IMR-90 (cell line): ENCODE measurements at regions not wholly inside any gene's neighbourhood (a gene's known extent, or its start where the extent isn't known, plus 50 kb on each side); places are given as distances from the start of the nearest gene placed in this dataset.

Experiments
- ATAC-seq: fragments of 200-7000 bp; cut with Tn5 transposase; 2 replicates; pipeline ENCODE4 v1.9.1; 2020; ENCODE audit warnings: low read depth, mild to moderate bottlenecking, moderate library complexity
- BruUV-seq: library from RNA; stranded (reverse); fragments of 400-500 nt; replicated peaks from 2 replicates; lab custom pipeline; 2021; lab: Mats Ljungman, UMichigan
- CTCF ChIA-PET: fragments of 300-600 bp; formaldehyde crosslinking; extraction: SDS; loops from one replicate; lab custom pipeline; 2021; ENCODE audit warnings: antibody characterized with exemption; lab: Yijun Ruan, JAX
- POLR2A ChIA-PET: fragments of 300-600 bp; sonication (Branson Sonifier 250); formaldehyde crosslinking; loops from one replicate; lab custom pipeline; 2022; ENCODE audit warnings: antibody characterized with exemption; ENCODE audit not compliant: unreplicated experiment; lab: Charles Lee
- DNase-seq: peaks from one replicate; pipeline ENCODE4 v3.0.0; 2013
- H2AFZ ChIP-seq: replicated peaks from 2 replicates; pipeline ENCODE3; 2013; ENCODE audit warnings: low read length, mild to moderate bottlenecking; ENCODE audit not compliant: poor library complexity
- H2AK5ac ChIP-seq: 2 replicates; pipeline ENCODE4 v1.6.1; 2013; ENCODE audit warnings: low read depth, low read length, inconsistent platforms
- H2AK9ac ChIP-seq: replicated peaks from 2 replicates; pipeline ENCODE3; 2013; ENCODE audit warnings: mild to moderate bottlenecking, low read depth, low read length, moderate library complexity; ENCODE audit not compliant: poor library complexity
- H2BK120ac ChIP-seq: 2 replicates; pipeline ENCODE4 v1.6.1; 2013; ENCODE audit warnings: low read depth, low read length, inconsistent platforms
- H2BK15ac ChIP-seq: 3 replicates; pipeline ENCODE4 v1.6.1; 2013; ENCODE audit warnings: low read depth, low read length, inconsistent platforms
- H2BK20ac ChIP-seq: 2 replicates; pipeline ENCODE4 v1.6.1; 2013; ENCODE audit warnings: low read depth, mild to moderate bottlenecking, inconsistent platforms, low read length, moderate library complexity
- H2BK5ac ChIP-seq: 2 replicates; pipeline ENCODE4 v1.6.1; 2013; ENCODE audit warnings: mild to moderate bottlenecking, low read depth, low read length, inconsistent platforms; ENCODE audit not compliant: poor library complexity, severe bottlenecking
- H3K14ac ChIP-seq: replicated peaks from 2 replicates; pipeline ENCODE4 v1.6.1; 2013; ENCODE audit warnings: low read depth, low read length, inconsistent platforms
- H3K18ac ChIP-seq: 2 replicates; pipeline ENCODE4 v1.6.1; 2013; ENCODE audit warnings: low read depth, low read length, control low read depth
- H3K23ac ChIP-seq: 2 replicates; pipeline ENCODE4 v1.6.1; 2013; ENCODE audit warnings: low read depth, low read length, inconsistent platforms
- H3K27ac ChIP-seq: 2 replicates; pipeline ENCODE4 v1.5.1; 2013; ENCODE audit warnings: mild to moderate bottlenecking, control low read depth, low read length; ENCODE audit not compliant: insufficient read depth
- H3K27me3 ChIP-seq: 2 replicates; pipeline ENCODE4 v1.6.1; 2013; ENCODE audit warnings: low read length; ENCODE audit not compliant: control insufficient read depth, insufficient read depth
- H3K36me3 ChIP-seq: 2 replicates; pipeline ENCODE4 v1.6.1; 2013; ENCODE audit warnings: low read length, mixed read lengths; ENCODE audit not compliant: control insufficient read depth, insufficient read depth
- H3K4ac ChIP-seq: 2 replicates; pipeline ENCODE4 v1.6.1; 2013; ENCODE audit warnings: low read depth, low read length, inconsistent platforms
- H3K4me1 ChIP-seq: 2 replicates; pipeline ENCODE4 v1.6.1; 2013; ENCODE audit warnings: low read length, mixed read lengths; ENCODE audit not compliant: control insufficient read depth, insufficient read depth
- H3K4me2 ChIP-seq: 2 replicates; pipeline ENCODE4 v1.6.1; 2013; ENCODE audit warnings: low read depth, mild to moderate bottlenecking, control low read depth, low read length, moderate library complexity
- H3K4me3 ChIP-seq: 2 replicates; pipeline ENCODE4 v1.5.1; 2013; ENCODE audit warnings: low read depth, mild to moderate bottlenecking, control low read depth, low read length, moderate library complexity; ENCODE audit not compliant: insufficient read depth
- H3K56ac ChIP-seq: 2 replicates; pipeline ENCODE4 v1.6.1; 2013; ENCODE audit warnings: low read length, inconsistent platforms; ENCODE audit not compliant: insufficient read depth; ENCODE audit errors: extremely low read depth
- H3K79me1 ChIP-seq, 2 experiments: 2 replicates each; pipeline ENCODE4 v1.6.1; 2013; ENCODE audit warnings: low read length in 2 of 2, inconsistent platforms in 1 of 2, low read depth in 1 of 2
- H3K9ac ChIP-seq: 2 replicates; pipeline ENCODE4 v1.6.1; 2013; ENCODE audit warnings: low read depth, low read length, control low read depth
- H3K9me1 ChIP-seq: 2 replicates; pipeline ENCODE4 v1.6.1; 2013; ENCODE audit warnings: low read length, inconsistent platforms; ENCODE audit not compliant: insufficient read depth
- H3K9me3 ChIP-seq: 2 replicates; pipeline ENCODE4 v1.6.1; 2013; ENCODE audit warnings: low read length; ENCODE audit not compliant: control insufficient read depth, insufficient read depth
- H4K20me1 ChIP-seq: 2 replicates; pipeline ENCODE4 v1.6.1; 2013; ENCODE audit warnings: low read length, inconsistent platforms; ENCODE audit not compliant: insufficient read depth
- H4K5ac ChIP-seq: 2 replicates; pipeline ENCODE4 v1.6.1; 2013; ENCODE audit warnings: mild to moderate bottlenecking, low read depth, low read length, control low read depth
- H4K8ac ChIP-seq, 2 experiments: 2 replicates each; pipeline ENCODE4 v1.6.1; 2013; ENCODE audit warnings: low read depth in 2 of 2, low read length in 2 of 2, control low read depth in 1 of 2, inconsistent platforms in 1 of 2
- H4K91ac ChIP-seq: 2 replicates; pipeline ENCODE4 v1.6.1; 2013; ENCODE audit warnings: low read depth, low read length, inconsistent platforms; ENCODE audit not compliant: insufficient read depth
- CTCF ChIP-seq: conservative IDR thresholded peaks from 2 replicates; pipeline ENCODE4 v1.5.1; 2012; ENCODE audit warnings: mild to moderate bottlenecking, low read depth, low read length, improper control_type of control experiment
- WGBS, 2 experiments: methylation state at CpG; one replicate each; pipeline versions ENCODE4 v1.1.5 to v1.1.7; 2013; ENCODE audit warnings: missing lambda C conversion rate in 2 of 2; ENCODE audit not compliant: insufficient read length in 1 of 2; ENCODE audit errors: extremely low coverage in 2 of 2; 5-methylcytosine and 5-hydroxymethylcytosine counted together
- dilution Hi-C: fragments of 300-500 bp; cut with HindIII; formaldehyde crosslinking; loops from one replicate; pipeline ENCODE4 v1.14.3; 2018; ENCODE audit warnings: low sequenced_read_pairs; ENCODE audit not compliant: unreplicated experiment
- in situ Hi-C: fragments of 300-500 bp; cut with MboI; formaldehyde crosslinking; loops from 3 replicates; pipeline ENCODE4 v1.14.3; 2019; ENCODE audit warnings: low sequenced_read_pairs, inconsistent platforms, mixed read lengths
- intact Hi-C: fragments of 100-400 bp; cut with micrococcal nuclease; formaldehyde crosslinking; loops from 2 replicates; pipeline ENCODE4 v1.10.0; 2022

- 60% methylated on average over 1 of the region's 10 CpGs; no CpG with 5 or more reads in 1 of the 2 experiments for WGBS, 2 experiments
- Histone ChIP-seq H3K27me3 (no peaks in the 10 kb centered on the region), H3K4me1 (no peaks in the 10 kb centered on the region), H3K9ac (no peak overlapping the region), H2AFZ (no peak overlapping the region), H3K23ac (no peak overlapping the region), H2BK5ac (no peak overlapping the region), H3K18ac (no peak overlapping the region), H2BK15ac (no peak overlapping the region), H2AK5ac (no peak overlapping the region), H3K56ac (no peak overlapping the region), H3K4me3 (no peak overlapping the region), H2BK20ac (no peak overlapping the region), H3K4ac (no peak overlapping the region), H4K20me1 (no peaks in the 10 kb centered on the region), H3K27ac (no peak overlapping the region), H3K14ac (no peak overlapping the region), H3K36me3 (no peaks in the 10 kb centered on the region), H3K9me3 (no peaks in the 10 kb centered on the region), H4K8ac (no peak overlapping the region), H2BK120ac (no peak overlapping the region), H3K9me1 (no peaks in the 10 kb centered on the region), H4K5ac (no peak overlapping the region), H3K79me1 (no peaks in the 10 kb centered on the region), H2AK9ac (no peak overlapping the region), H4K91ac (no peak overlapping the region), H3K4me2 (no peak overlapping the region)
- ATAC-seq (no peak), DNase-seq (no peak)
- intact Hi-C loops, result no loop called here
- in situ Hi-C loops, result no loop called here
- CTCF ChIA-PET, result no interaction called here
- no peak for TF ChIP-seq CTCF
- POLR2A ChIA-PET, result no interaction called here
- BruUV-seq, result no TSS peak
- dilution Hi-C loops, result no loop called here
These were observed 179.3 kb downstream of the ZIC5 start for GRCh38 chr13:99792079-99792921.
